ENCODE measurements at regions not wholly inside any gene's neighbourhood (a gene's known extent, or its start where the extent isn't known, plus 50 kb on each side); places are given as distances from the start of the nearest gene placed in this dataset.

DNA sequence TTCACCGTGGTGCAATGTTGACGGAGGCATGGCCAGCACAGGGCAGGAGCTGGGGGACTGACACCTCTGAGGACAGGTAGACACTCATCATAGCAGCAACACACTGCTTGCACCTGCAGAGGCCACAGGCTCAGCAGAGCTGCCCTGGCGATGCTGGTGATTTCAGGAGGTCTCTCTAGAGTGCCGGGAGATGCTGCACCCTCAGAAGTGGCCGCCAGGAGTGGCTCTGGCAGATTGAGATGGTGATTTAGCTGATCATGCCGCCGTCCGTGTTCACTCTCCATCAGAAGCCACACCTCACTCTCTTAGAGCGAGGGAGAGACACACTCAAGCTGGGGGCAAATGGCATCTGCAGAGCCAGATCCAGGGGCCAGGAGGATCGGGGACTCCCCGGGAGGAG, 244.6 kb upstream of the SGCG start:
- no peak for TF ChIP-seq POLR2A (IDR thresholded peaks at IDR 0.05)
- TF ChIP-seq, protein P1, sequence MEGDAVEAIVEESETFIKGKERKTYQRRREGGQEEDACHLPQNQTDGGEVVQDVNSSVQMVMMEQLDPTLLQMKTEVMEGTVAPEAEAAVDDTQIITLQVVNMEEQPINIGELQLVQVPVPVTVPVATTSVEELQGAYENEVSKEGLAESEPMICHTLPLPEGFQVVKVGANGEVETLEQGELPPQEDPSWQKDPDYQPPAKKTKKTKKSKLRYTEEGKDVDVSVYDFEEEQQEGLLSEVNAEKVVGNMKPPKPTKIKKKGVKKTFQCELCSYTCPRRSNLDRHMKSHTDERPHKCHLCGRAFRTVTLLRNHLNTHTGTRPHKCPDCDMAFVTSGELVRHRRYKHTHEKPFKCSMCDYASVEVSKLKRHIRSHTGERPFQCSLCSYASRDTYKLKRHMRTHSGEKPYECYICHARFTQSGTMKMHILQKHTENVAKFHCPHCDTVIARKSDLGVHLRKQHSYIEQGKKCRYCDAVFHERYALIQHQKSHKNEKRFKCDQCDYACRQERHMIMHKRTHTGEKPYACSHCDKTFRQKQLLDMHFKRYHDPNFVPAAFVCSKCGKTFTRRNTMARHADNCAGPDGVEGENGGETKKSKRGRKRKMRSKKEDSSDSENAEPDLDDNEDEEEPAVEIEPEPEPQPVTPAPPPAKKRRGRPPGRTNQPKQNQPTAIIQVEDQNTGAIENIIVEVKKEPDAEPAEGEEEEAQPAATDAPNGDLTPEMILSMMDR (IDR thresholded peaks at IDR 0.05): no peak
